ENCODE measurements at regions not wholly inside any gene's neighbourhood (a gene's known extent, or its start where the extent isn't known, plus 50 kb on each side); places are given as distances from the start of the nearest gene placed in this dataset.

- TF ChIP-seq CTCF (IDR thresholded peaks at IDR 0.05; ENCODE audit: poor library complexity) (no peak), EZH2phosphoT487 (IDR thresholded peaks at IDR 0.05; ENCODE audit: low read depth, severe bottlenecking, unreplicated experiment) (no peak), EZH2 (IDR thresholded peaks at IDR 0.05; ENCODE audit: borderline replicate concordance) (no peak)
Observed at GRCh38 chr13:47288546-47288945, 391.7 kb upstream of the HTR2A start.

All from hepatocyte (in vitro differentiated cells).